ENCODE measurements at regions not wholly inside any gene's neighbourhood (a gene's known extent, or its start where the extent isn't known, plus 50 kb on each side); places are given as distances from the start of the nearest gene placed in this dataset.

DNA sequence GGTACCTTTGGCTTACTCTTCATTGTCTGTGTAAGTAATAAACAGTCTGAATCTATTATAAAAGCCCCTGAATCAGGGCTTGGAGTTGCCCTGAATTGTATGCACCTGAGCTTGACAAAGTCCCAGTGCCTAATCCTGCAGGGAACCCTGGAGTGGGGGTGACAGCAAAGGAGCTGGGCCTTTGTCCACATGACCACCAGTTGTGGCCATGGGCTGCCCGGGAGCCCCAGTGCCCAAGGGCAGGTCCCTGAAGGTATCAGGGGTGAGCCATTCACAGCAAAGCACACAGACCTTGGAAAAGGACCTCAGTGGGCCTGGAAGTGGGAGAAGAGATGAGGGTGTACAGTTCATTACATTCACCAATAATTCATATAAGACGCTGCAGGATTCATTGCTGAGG lies 94.2 kb downstream of the BANF2 start:
- FAIRE-seq (no peak), DNase-seq (ENCODE audit: low spot score) (no peak), ATAC-seq (no peak)
- in situ Hi-C loops (cut with HindIII; ENCODE audit: extremely low pct_ligation_motif_present, low pct_unique_long_range_greater_than_20kb), result no loop called here
- intact Hi-C loops (cut with micrococcal nuclease; ENCODE audit: unreplicated experiment), result no loop called here
- Histone ChIP-seq H3K9me3 (ENCODE audit: low read length) (peaks cover 6% of the 10 kb centered on the region; the same call in 1 of the 2 replicates), H3K4me2 (ENCODE audit: low read depth, low read length) (no peak overlapping the region), H3K79me2 (ENCODE audit: insufficient read depth, low read length) (no peaks in the 10 kb centered on the region), H3K4me1 (ENCODE audit: insufficient read depth, low read length) (peaks cover 32% of the 10 kb centered on the region), H3K4me3 (replicated peaks in 1 of 3; ENCODE audit: insufficient read depth in 1 of 3, low read depth in 2 of 3, low read length in 3 of 3) (no peak overlapping the region), H2AFZ (ENCODE audit: low read length) (no peak overlapping the region), H3K9ac (ENCODE audit: insufficient read depth, low read depth, low read length) (no peak overlapping the region), H3K27me3 (ENCODE audit: control insufficient read depth in 1 of 2, insufficient read depth in 2 of 2, low read length in 2 of 2) (peaks cover 4 to 48% of the 10 kb centered on the region in 2 experiments; a peak in 4 of 5 replicates), H3K36me3 (replicated peaks in 1 of 2; ENCODE audit: control insufficient read depth in 1 of 2, insufficient read depth in 2 of 2, low read length in 2 of 2) (no peaks in the 10 kb centered on the region), H4K20me1 (ENCODE audit: insufficient read depth, low read length) (no peaks in the 10 kb centered on the region), H3K27ac (ENCODE audit: extremely low read length, insufficient read depth, low read length) (no peak overlapping the region)
- BruUV-seq (replicated peaks), result no TSS peak
- 66% methylated on average over 2 of the region's 2 CpGs for WGBS (ENCODE audit: low lambda C conversion rate)
- POLR2A ChIA-PET, result no interaction called here
- CTCF ChIA-PET (ENCODE audit: low intra/inter-chr PET ratio, low total read pairs), result no interaction called here
- TF ChIP-seq MBNL3 (CRISPR knock-in tag; conservative IDR thresholded peaks at IDR 0.05), result no peak
- TF ChIP-seq, protein P1, sequence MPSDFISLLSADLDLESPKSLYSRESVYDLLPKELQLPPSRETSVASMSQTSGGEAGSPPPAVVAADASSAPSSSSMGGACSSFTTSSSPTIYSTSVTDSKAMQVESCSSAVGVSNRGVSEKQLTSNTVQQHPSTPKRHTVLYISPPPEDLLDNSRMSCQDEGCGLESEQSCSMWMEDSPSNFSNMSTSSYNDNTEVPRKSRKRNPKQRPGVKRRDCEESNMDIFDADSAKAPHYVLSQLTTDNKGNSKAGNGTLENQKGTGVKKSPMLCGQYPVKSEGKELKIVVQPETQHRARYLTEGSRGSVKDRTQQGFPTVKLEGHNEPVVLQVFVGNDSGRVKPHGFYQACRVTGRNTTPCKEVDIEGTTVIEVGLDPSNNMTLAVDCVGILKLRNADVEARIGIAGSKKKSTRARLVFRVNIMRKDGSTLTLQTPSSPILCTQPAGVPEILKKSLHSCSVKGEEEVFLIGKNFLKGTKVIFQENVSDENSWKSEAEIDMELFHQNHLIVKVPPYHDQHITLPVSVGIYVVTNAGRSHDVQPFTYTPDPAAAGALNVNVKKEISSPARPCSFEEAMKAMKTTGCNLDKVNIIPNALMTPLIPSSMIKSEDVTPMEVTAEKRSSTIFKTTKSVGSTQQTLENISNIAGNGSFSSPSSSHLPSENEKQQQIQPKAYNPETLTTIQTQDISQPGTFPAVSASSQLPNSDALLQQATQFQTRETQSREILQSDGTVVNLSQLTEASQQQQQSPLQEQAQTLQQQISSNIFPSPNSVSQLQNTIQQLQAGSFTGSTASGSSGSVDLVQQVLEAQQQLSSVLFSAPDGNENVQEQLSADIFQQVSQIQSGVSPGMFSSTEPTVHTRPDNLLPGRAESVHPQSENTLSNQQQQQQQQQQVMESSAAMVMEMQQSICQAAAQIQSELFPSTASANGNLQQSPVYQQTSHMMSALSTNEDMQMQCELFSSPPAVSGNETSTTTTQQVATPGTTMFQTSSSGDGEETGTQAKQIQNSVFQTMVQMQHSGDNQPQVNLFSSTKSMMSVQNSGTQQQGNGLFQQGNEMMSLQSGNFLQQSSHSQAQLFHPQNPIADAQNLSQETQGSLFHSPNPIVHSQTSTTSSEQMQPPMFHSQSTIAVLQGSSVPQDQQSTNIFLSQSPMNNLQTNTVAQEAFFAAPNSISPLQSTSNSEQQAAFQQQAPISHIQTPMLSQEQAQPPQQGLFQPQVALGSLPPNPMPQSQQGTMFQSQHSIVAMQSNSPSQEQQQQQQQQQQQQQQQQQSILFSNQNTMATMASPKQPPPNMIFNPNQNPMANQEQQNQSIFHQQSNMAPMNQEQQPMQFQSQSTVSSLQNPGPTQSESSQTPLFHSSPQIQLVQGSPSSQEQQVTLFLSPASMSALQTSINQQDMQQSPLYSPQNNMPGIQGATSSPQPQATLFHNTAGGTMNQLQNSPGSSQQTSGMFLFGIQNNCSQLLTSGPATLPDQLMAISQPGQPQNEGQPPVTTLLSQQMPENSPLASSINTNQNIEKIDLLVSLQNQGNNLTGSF (CRISPR knock-in tag; IDR thresholded peaks at IDR 0.05), result no peak
- no peak for TF ChIP-seq MIER3 (CRISPR knock-in tag; IDR thresholded peaks at IDR 0.05; ENCODE audit: borderline replicate concordance)
- TF ChIP-seq, protein P2, sequence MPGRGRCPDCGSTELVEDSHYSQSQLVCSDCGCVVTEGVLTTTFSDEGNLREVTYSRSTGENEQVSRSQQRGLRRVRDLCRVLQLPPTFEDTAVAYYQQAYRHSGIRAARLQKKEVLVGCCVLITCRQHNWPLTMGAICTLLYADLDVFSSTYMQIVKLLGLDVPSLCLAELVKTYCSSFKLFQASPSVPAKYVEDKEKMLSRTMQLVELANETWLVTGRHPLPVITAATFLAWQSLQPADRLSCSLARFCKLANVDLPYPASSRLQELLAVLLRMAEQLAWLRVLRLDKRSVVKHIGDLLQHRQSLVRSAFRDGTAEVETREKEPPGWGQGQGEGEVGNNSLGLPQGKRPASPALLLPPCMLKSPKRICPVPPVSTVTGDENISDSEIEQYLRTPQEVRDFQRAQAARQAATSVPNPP (CRISPR knock-in tag; IDR thresholded peaks at IDR 0.05), result no peak
- TF ChIP-seq FLYWCH1 (CRISPR knock-in tag; IDR thresholded peaks at IDR 0.05), result no peak
- TF ChIP-seq MTF1 (CRISPR knock-in tag; IDR thresholded peaks at IDR 0.05), result no peak
- TF ChIP-seq ZNF761 (CRISPR knock-in tag; conservative IDR thresholded peaks at IDR 0.05), result no peak
- TF ChIP-seq ZSCAN29 (CRISPR knock-in tag; conservative IDR thresholded peaks at IDR 0.05), result no peak
- no peak for TF ChIP-seq ZNF232 (CRISPR knock-in tag; IDR thresholded peaks at IDR 0.05; ENCODE audit: borderline replicate concordance)
- no peak for TF ChIP-seq ZNF230 (CRISPR knock-in tag; IDR thresholded peaks at IDR 0.05)
- TF ChIP-seq BHLHE40 (IDR thresholded peaks at IDR 0.05; ENCODE audit: low read length), result no peak
- no peak for TF ChIP-seq ZNF670 (CRISPR knock-in tag; IDR thresholded peaks at IDR 0.05; ENCODE audit: borderline replicate concordance)
- TF ChIP-seq CENPT (CRISPR knock-in tag; IDR thresholded peaks at IDR 0.05; ENCODE audit: low read depth), result no peak
- no peak for TF ChIP-seq GZF1 (CRISPR knock-in tag; IDR thresholded peaks at IDR 0.05)
- TF ChIP-seq ZNF460 (CRISPR knock-in tag; IDR thresholded peaks at IDR 0.05; ENCODE audit: borderline replicate concordance), result no peak

Measured in HepG2 (cell line).